K562 (cell line): ENCODE measurements at regions not wholly inside any gene's neighbourhood (a gene's known extent, or its start where the extent isn't known, plus 50 kb on each side); places are given as distances from the start of the nearest gene placed in this dataset.

Experiments
- ATAC-seq: fragments of 200-7000 bp; cut with Tn5 transposase; 3 replicates; pipeline ENCODE4 v1.9.1; 2020; ENCODE audit warnings: moderate library complexity
- BruUV-seq: library from RNA; stranded (reverse); fragments of 400-500 nt; replicated peaks from 2 replicates; lab custom pipeline; 2021; lab: Mats Ljungman, UMichigan
- CTCF ChIA-PET: fragments of 300-600 bp; formaldehyde crosslinking; extraction: SDS; loops from one replicate; lab custom pipeline; 2021; ENCODE audit warnings: low intra/inter-chr PET ratio; lab: Yijun Ruan, JAX
- POLR2A ChIA-PET: fragments of 300-600, 350-650 bp; sonication (Branson Sonifier 250); formaldehyde crosslinking; extraction: SDS; loops from one replicate; lab custom pipeline; 2021; ENCODE audit warnings: antibody characterized with exemption, inconsistent platforms; lab: Yijun Ruan, JAX
- DNase-seq, 4 experiments: peaks; one replicate each; pipeline versions ENCODE4 v3.0.0 to v3.0.0-alpha.2; 2011 to 2018; ENCODE audit warnings: low spot score in 3 of 4, mixed read lengths in 3 of 4; ENCODE audit errors: extremely low read depth in 1 of 4
- FAIRE-seq: peaks from 2 replicates; lab custom pipeline; 2011; peaks lifted over from hg19 to GRCh38; lab: Jason Lieb, UNC
- H2AFZ ChIP-seq: 2 replicates; pipeline ENCODE4 v1.6.0; 2011; ENCODE audit warnings: low read depth, low read length, control low read depth, inconsistent platforms
- H3K27ac ChIP-seq: fragments of 200-600 bp; 3 replicates; pipeline ENCODE4 v1.8.0; 2011; ENCODE audit warnings: low read depth, mild to moderate bottlenecking, control low read depth, inconsistent platforms, low read length, moderate library complexity, mixed read lengths; ENCODE audit errors: extremely low read depth
- H3K27me3 ChIP-seq, 2 experiments: fragments of 300-600 bp in 1 of 2; 2 replicates in 1 of 2; 3 replicates in 1 of 2; pipeline versions ENCODE4 v1.6.0 to v1.8.0; 2011; ENCODE audit warnings: inconsistent platforms in 2 of 2, low read length in 2 of 2, mild to moderate bottlenecking in 1 of 2, mixed read lengths in 1 of 2, moderate library complexity in 1 of 2; ENCODE audit not compliant: control insufficient read depth in 2 of 2, insufficient read depth in 2 of 2
- H3K36me3 ChIP-seq: fragments of 300-600 bp; 3 replicates; pipeline ENCODE4 v1.8.0; 2011; ENCODE audit warnings: mild to moderate bottlenecking, low read length, inconsistent platforms; ENCODE audit not compliant: control insufficient read depth, insufficient read depth
- H3K4me1 ChIP-seq, 2 experiments: fragments of 200-600 bp in 1 of 2; replicated peaks in 1 of 2; 2 replicates in 1 of 2; 3 replicates in 1 of 2; pipeline versions ENCODE4 v1.5.1 to v1.8.0; 2011; ENCODE audit warnings: inconsistent platforms in 2 of 2, low read length in 2 of 2, mild to moderate bottlenecking in 1 of 2, mixed read lengths in 1 of 2, moderate library complexity in 1 of 2; ENCODE audit not compliant: control insufficient read depth in 2 of 2, insufficient read depth in 2 of 2
- H3K4me2 ChIP-seq: 2 replicates; pipeline ENCODE4 v1.6.1; 2011; ENCODE audit warnings: low read length, control low read depth, inconsistent platforms, mixed read lengths; ENCODE audit not compliant: insufficient read depth
- H3K4me3 ChIP-seq: fragments of 200-600 bp; sonication (generic), shearing (Covaris generic); 2 replicates; pipeline ENCODE4 v1.5.1; 2016; ENCODE audit warnings: control low read depth, inconsistent platforms
- H3K79me2 ChIP-seq: fragments of 200-600 bp; 3 replicates; pipeline ENCODE4 v1.8.0; 2011; ENCODE audit warnings: low read length, inconsistent platforms; ENCODE audit not compliant: control insufficient read depth, insufficient read depth
- H3K9ac ChIP-seq, 2 experiments: 2 replicates each; pipeline versions ENCODE4 v1.6.0 to v1.6.1; 2011; ENCODE audit warnings: low read depth in 2 of 2, low read length in 2 of 2, control low read depth in 1 of 2, inconsistent platforms in 1 of 2, mild to moderate bottlenecking in 1 of 2, mixed read lengths in 1 of 2; ENCODE audit not compliant: insufficient read depth in 1 of 2
- H3K9me1 ChIP-seq: one replicate; pipeline ENCODE4 v1.6.0; 2011; ENCODE audit warnings: inconsistent platforms, mild to moderate bottlenecking, low read length, moderate library complexity; ENCODE audit not compliant: control insufficient read depth, insufficient read depth
- H3K9me3 ChIP-seq: replicated peaks from 2 replicates; pipeline ENCODE4 v1.5.1; 2011; ENCODE audit warnings: low read depth, low read length, inconsistent platforms; ENCODE audit not compliant: control insufficient read depth, insufficient read depth
- H4K20me1 ChIP-seq: replicated peaks from 2 replicates; pipeline ENCODE4 v1.6.1; 2011; ENCODE audit warnings: low read length, inconsistent platforms, mixed read lengths; ENCODE audit not compliant: control insufficient read depth, insufficient read depth
- BRCA1 ChIP-seq, 2 experiments: fragments of 450-650 bp in 1 of 2; sonication (generic) in 1 of 2; formaldehyde crosslinking in 1 of 2; IDR thresholded peaks; 2 replicates each; pipeline versions ENCODE4 v1.5.0 to v1.6.1; 2017 to 2020; ENCODE audit warnings: mild to moderate bottlenecking in 1 of 2, missing genetic modification reagents in 1 of 2
- ESRRB ChIP-seq: fragments of 250-450 bp; sonication (Bioruptor Pico); IDR thresholded peaks from 2 replicates; pipeline ENCODE4 v1.5.0; 2020; ENCODE audit warnings: mild to moderate bottlenecking, moderate library complexity, borderline replicate concordance
- FIP1L1 ChIP-seq: fragments of 200-400 bp; formaldehyde crosslinking; IDR thresholded peaks from 2 replicates; pipeline ENCODE4 v1.6.1; 2018; ENCODE audit warnings: mild to moderate bottlenecking, low read depth, low read length; ENCODE audit not compliant: poor library complexity, severe bottlenecking
- HMG20B ChIP-seq: fragments of 250-450 bp; sonication (Bioruptor Pico); IDR thresholded peaks from 2 replicates; pipeline ENCODE4 v1.5.0; 2021; ENCODE audit warnings: mild to moderate bottlenecking
- NBN ChIP-seq: fragments of 450-650 bp; IDR thresholded peaks from 2 replicates; pipeline ENCODE4 v1.6.1; 2016; ENCODE audit warnings: low read depth, mild to moderate bottlenecking
- NEUROD1 ChIP-seq: fragments of 150-350 bp; IDR thresholded peaks from 2 replicates; pipeline ENCODE4 v1.6.1; 2014; ENCODE audit warnings: borderline replicate concordance, low read length, low read depth; ENCODE audit not compliant: partially characterized antibody
- U2AF1 ChIP-seq: fragments of 200-400 bp; formaldehyde crosslinking; optimal IDR thresholded peaks from 2 replicates; pipeline ENCODE3; 2017; ENCODE audit warnings: mild to moderate bottlenecking, low read depth, low read length, moderate library complexity
- ZNF280A ChIP-seq: fragments of 450-650 bp; IDR thresholded peaks from 2 replicates; pipeline ENCODE4 v1.6.1; 2018; ENCODE audit warnings: mild to moderate bottlenecking, low read depth; ENCODE audit not compliant: partially characterized antibody
- ZNF3 ChIP-seq: fragments of 250-450 bp; sonication (Bioruptor Pico); IDR thresholded peaks from 2 replicates; pipeline ENCODE4 v1.5.0; 2021; ENCODE audit warnings: mild to moderate bottlenecking, moderate library complexity
- ZNF384 ChIP-seq: IDR thresholded peaks from 2 replicates; pipeline ENCODE4 v1.6.1; 2012; ENCODE audit warnings: low read depth, low read length, improper control_type of control experiment
- ZNF436 ChIP-seq: fragments of 250-450, 450-650 bp; sonication (Bioruptor Pico); formaldehyde crosslinking; IDR thresholded peaks from 2 replicates; pipeline ENCODE4 v1.7.0; 2020; ENCODE audit warnings: mild to moderate bottlenecking
- ZNF449 ChIP-seq: fragments of 250-450 bp; sonication (Bioruptor Pico); IDR thresholded peaks from 2 replicates; pipeline ENCODE4 v1.8.0; 2022; ENCODE audit warnings: moderate library complexity, mild to moderate bottlenecking, inconsistent platforms
- ZNF518B ChIP-seq: fragments of 250-450 bp; sonication (Bioruptor Pico); IDR thresholded peaks from 2 replicates; pipeline ENCODE4 v1.5.0; 2021; ENCODE audit warnings: mild to moderate bottlenecking, moderate library complexity
- ZNF589 ChIP-seq: fragments of 200-800 bp; sonication (Bioruptor generic); IDR thresholded peaks from 2 replicates; pipeline ENCODE4 v1.6.1; 2016; ENCODE audit warnings: low read depth, missing genetic modification characterization, missing compliant biosample characterization
- WGBS: fragments of 100-300 bp; shearing (Covaris generic); methylation state at CpG from one replicate; pipeline ENCODE4 v1.1.6; 2016; ENCODE audit warnings: low coverage, mixed read lengths; ENCODE audit not compliant: insufficient coverage; ENCODE audit errors: missing lambda C conversion rate; 5-methylcytosine and 5-hydroxymethylcytosine counted together
- in situ Hi-C: fragments of 300-500 bp; cut with MboI; formaldehyde crosslinking; loops from 4 replicates; pipeline ENCODE4 v1.15.0; 2018; ENCODE audit warnings: inconsistent platforms, mixed read lengths
- intact Hi-C: fragments of 100-400 bp; cut with micrococcal nuclease; formaldehyde crosslinking; loops from 2 replicates; pipeline ENCODE4 v1.14.2; 2022

GRCh38 chr7:121489440-121489839 lies 93.3 kb upstream of the FAM3C start:
- H3K79me2 ChIP-seq, result no peaks in the 10 kb centered on the region
- in situ Hi-C loops (no loop called here), intact Hi-C loops (no loop called here)
- CTCF ChIA-PET, result no interaction called here
- ATAC-seq (no peak), DNase-seq (no peak), FAIRE-seq (no peak)
- H3K4me3 ChIP-seq, result no peak overlapping the region
- H4K20me1 ChIP-seq, result no peaks in the 10 kb centered on the region
- H3K4me1 ChIP-seq, result no peaks in the 10 kb centered on the region
- POLR2A ChIA-PET, result no interaction called here
- H2AFZ ChIP-seq, result no peak overlapping the region
- H3K9me1 ChIP-seq, result no peaks in the 10 kb centered on the region
- H3K9ac ChIP-seq, result no peak overlapping the region
- H3K36me3 ChIP-seq, result no peaks in the 10 kb centered on the region
- H3K4me2 ChIP-seq, result no peak overlapping the region
- 0% methylated on average over 2 of the region's 2 CpGs for WGBS
- no peak overlapping the region for H3K27ac ChIP-seq
- no TSS peak for BruUV-seq
- H3K27me3 ChIP-seq, result no peaks in the 10 kb centered on the region
- H3K9me3 ChIP-seq, result no peaks in the 10 kb centered on the region
- no peak for TF ChIP-seq ZNF449 (CRISPR knock-in tag)
- TF ChIP-seq ZNF589 (CRISPR knock-in tag), result no peak
- TF ChIP-seq ZNF436 (CRISPR knock-in tag), result no peak
- TF ChIP-seq NEUROD1, result no peak
- no peak for TF ChIP-seq BRCA1 (IDR thresholded peaks at IDR 0.05)
- TF ChIP-seq BRCA1 (CRISPR knock-in tag; IDR thresholded peaks at IDR 0.05), result no peak
- TF ChIP-seq HMG20B (CRISPR knock-in tag), result no peak
- no peak for TF ChIP-seq ZNF280A
- no peak for TF ChIP-seq ZNF384
- TF ChIP-seq U2AF1, result no peak
- no peak for TF ChIP-seq FIP1L1
- no peak for TF ChIP-seq ZNF518B (CRISPR knock-in tag)
- TF ChIP-seq NBN, result no peak
- no peak for TF ChIP-seq ESRRB (CRISPR knock-in tag)
- no peak for TF ChIP-seq ZNF3 (CRISPR knock-in tag)
